IPS DF 6.9 (cell line): ENCODE measurements at regions not wholly inside any gene's neighbourhood (a gene's known extent, or its start where the extent isn't known, plus 50 kb on each side); places are given as distances from the start of the nearest gene placed in this dataset.

Experiments used
- DNase-seq: peaks from one replicate; pipeline ENCODE4 v3.0.0-alpha.2; 2013; ENCODE audit warnings: low read depth, low spot score
- H3K27ac ChIP-seq: one replicate; pipeline ENCODE4 v1.5.1; 2013; ENCODE audit warnings: low read length, control low read depth
- H3K27me3 ChIP-seq: 2 replicates; pipeline ENCODE4 v1.6.1; 2013; ENCODE audit warnings: mild to moderate bottlenecking, low read length; ENCODE audit not compliant: control insufficient read depth, insufficient read depth
- H3K36me3 ChIP-seq: 2 replicates; pipeline ENCODE4 v1.6.1; 2013; ENCODE audit warnings: low read length; ENCODE audit not compliant: control insufficient read depth, insufficient read depth
- H3K4me1 ChIP-seq: 2 replicates; pipeline ENCODE4 v1.6.1; 2013; ENCODE audit warnings: low read length; ENCODE audit not compliant: control insufficient read depth, insufficient read depth
- H3K4me3 ChIP-seq: 2 replicates; pipeline ENCODE4 v1.5.1; 2013; ENCODE audit warnings: mild to moderate bottlenecking, low read length
- H3K9me3 ChIP-seq: 2 replicates; pipeline ENCODE4 v1.6.1; 2013; ENCODE audit warnings: low read length, inconsistent platforms; ENCODE audit not compliant: control insufficient read depth, insufficient read depth
- WGBS: extraction: QIAGEN DNeasy Blood & Tissue Kit; methylation state at CpG from one replicate; pipeline ENCODE4 v1.1.7; 2013; ENCODE audit warnings: mixed read lengths, missing lambda C conversion rate; ENCODE audit not compliant: insufficient read length, insufficient coverage; 5-methylcytosine and 5-hydroxymethylcytosine counted together

DNA sequence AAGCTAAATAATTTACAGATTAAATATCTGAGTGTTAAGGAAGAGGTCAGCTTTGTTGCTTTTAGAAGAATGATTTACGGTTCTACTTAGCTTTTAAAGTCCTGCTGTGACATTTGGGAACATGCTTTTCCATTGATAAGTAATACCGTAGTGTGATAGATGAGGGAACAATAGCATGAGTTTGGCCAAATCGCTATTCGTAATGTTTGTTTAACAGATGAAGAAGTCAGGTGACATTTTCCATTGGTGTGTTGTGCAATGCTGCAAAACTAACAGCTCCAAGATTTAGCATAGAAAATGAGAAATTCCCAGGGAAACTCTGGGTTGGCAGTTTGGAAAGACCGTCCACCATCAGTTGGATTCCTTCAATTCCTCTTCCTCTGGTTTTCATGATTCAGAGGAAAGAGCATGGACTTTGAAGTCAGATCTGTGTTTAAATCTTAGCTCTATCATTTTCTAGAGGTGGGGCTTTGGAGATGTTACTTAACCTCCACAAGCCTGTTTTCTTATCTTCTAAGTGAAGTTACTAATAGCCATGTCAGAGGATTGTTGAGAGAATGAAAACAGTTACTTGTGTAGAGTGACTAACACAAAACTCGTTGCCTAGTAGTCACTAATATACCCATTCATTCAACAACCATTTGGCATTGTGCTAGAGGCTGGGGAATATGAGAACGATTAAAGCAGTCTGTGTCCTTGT lies 140.4 kb upstream of the BMPER start:
- no peak for DNase-seq
- Histone ChIP-seq H3K36me3 (no peaks in the 10 kb centered on the region), H3K27ac (no peak overlapping the region), H3K9me3 (no peaks in the 10 kb centered on the region), H3K27me3 (no peaks in the 10 kb centered on the region), H3K4me3 (no peak overlapping the region), H3K4me1 (no peaks in the 10 kb centered on the region; the same call in 1 of the 2 replicates)
- no CpG with 5 or more reads among the region's 7 CpGs for WGBS

DNA sequence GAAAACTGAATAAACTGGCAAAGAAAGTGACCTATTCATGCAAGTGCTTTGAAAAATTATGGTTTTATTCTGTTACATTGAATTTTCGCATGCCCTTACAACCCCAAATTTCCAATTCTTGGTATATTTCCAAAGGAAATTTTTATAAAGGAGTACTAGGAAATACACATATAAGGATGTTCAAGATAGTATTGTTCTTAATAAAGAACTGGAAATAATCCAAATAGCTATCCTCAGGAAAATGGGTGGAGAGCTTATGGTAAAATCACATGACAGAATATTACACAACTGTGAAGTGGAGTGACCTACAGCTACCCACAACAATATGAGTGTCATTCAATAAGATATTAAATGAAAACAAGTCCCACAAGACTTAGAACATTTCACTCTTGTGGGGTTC lies 138.9 kb upstream of the BMPER start:
- no peaks in the 10 kb centered on the region; the same call in 1 of the 2 replicates for H3K4me1 ChIP-seq
- no peak overlapping the region for H3K27ac ChIP-seq
- DNase-seq: no peak
- H3K9me3 ChIP-seq: no peaks in the 10 kb centered on the region
- H3K4me3 ChIP-seq: no peak overlapping the region
- no peaks in the 10 kb centered on the region for H3K27me3 ChIP-seq
- WGBS: no CpG with 5 or more reads among the region's 1 CpG
- H3K36me3 ChIP-seq: no peaks in the 10 kb centered on the region

DNA sequence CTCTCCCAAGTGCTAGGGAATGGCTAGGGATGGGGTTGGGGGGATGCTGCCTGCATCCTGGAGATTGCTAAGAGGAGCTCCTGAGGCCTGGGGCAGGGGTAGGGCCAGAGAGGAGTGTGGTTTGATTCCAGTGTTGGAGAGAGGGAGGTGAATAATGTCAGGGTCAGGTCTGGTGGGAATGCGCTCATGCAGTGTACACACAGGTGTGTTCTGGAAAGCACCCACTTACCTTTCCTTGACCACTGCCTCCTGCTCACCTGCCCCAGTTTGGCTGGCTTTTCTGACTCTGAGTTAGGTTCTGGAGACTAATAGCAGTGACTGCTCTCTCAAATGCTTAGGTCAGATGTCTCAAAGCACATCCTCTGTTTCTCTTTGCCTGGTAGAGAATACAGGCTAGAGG lies 135.4 kb upstream of the BMPER start:
- no peak for DNase-seq
- WGBS: no CpG with 5 or more reads among the region's 1 CpG
- Histone ChIP-seq H3K4me3 (no peak overlapping the region), H3K4me1 (no peaks in the 10 kb centered on the region), H3K9me3 (no peaks in the 10 kb centered on the region), H3K36me3 (no peaks in the 10 kb centered on the region), H3K27me3 (no peaks in the 10 kb centered on the region), H3K27ac (no peak overlapping the region)

DNA sequence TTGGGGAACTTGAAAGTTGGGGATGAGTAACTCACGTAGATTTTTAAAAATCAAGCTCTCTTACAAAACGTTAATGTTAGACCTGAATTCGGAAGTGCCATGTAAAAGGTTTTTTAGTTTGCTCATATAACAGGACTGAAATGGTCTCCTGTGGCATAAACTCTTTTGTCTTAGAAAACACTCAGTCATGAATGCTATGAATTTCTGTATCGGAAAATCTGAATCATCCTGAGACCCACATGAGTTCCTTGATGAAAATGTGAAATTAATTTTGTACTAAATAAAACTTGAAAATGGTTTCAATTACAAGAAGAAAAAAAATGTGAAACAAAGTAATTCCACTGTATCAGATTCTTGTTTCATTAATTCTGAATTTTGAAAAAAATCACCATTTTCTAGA lies 134.8 kb upstream of the BMPER start:
- H3K36me3 ChIP-seq: no peaks in the 10 kb centered on the region
- no peak overlapping the region for H3K4me3 ChIP-seq
- no peaks in the 10 kb centered on the region for H3K4me1 ChIP-seq
- WGBS: no CpG with 5 or more reads among the region's 4 CpGs
- H3K9me3 ChIP-seq: no peaks in the 10 kb centered on the region
- H3K27ac ChIP-seq: no peak overlapping the region
- DNase-seq: no peak
- H3K27me3 ChIP-seq: no peaks in the 10 kb centered on the region

DNA sequence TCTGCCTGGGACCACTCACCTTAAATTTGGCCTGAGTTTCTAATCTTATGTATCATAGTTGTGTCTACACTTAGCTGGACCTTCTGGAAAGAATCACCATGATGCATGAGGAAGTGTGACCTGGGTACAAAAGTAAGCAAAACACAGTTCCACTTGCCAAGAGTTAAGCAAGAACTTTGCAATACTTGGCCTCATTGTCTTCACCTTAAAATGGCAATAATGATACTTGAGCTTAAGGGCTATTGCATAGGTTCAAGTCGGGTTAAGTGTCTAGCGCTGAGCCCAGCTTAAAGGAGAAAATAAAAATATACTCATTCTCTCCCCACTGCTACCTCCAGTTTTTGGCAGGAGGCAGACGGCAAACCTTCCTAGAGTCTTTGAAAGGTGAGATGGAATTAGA lies 133.9 kb upstream of the BMPER start:
- no peaks in the 10 kb centered on the region for H3K36me3 ChIP-seq
- no peak overlapping the region for H3K27ac ChIP-seq
- no peaks in the 10 kb centered on the region for H3K9me3 ChIP-seq
- H3K27me3 ChIP-seq: no peaks in the 10 kb centered on the region
- H3K4me3 ChIP-seq: no peak overlapping the region
- WGBS: no CpG with 5 or more reads among the region's 3 CpGs
- no peaks in the 10 kb centered on the region for H3K4me1 ChIP-seq
- DNase-seq: no peak

DNA sequence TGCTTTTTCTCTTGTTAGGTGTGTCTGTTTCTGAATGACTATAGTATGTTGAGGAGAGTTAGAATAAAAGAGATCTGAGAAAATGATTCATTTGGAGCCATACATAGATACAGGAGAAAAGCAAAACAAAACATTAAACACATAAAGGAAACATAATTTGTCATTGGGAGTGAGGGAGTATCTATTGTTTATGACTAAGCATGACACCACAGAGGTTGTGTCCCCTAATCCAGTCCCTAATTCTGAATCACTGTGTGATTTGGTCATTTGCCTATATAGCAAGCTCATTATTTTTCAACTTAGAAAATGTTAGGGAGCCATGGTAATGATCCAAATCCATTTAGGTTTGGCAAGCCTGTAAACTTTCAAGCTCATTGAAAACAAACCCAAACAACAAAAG lies 132.3 kb upstream of the BMPER start:
- H3K4me3 ChIP-seq: no peak overlapping the region
- no peaks in the 10 kb centered on the region for H3K4me1 ChIP-seq
- H3K36me3 ChIP-seq: no peaks in the 10 kb centered on the region
- no peaks in the 10 kb centered on the region for H3K9me3 ChIP-seq
- H3K27me3 ChIP-seq: no peaks in the 10 kb centered on the region
- DNase-seq: no peak
- H3K27ac ChIP-seq: no peak overlapping the region

DNA sequence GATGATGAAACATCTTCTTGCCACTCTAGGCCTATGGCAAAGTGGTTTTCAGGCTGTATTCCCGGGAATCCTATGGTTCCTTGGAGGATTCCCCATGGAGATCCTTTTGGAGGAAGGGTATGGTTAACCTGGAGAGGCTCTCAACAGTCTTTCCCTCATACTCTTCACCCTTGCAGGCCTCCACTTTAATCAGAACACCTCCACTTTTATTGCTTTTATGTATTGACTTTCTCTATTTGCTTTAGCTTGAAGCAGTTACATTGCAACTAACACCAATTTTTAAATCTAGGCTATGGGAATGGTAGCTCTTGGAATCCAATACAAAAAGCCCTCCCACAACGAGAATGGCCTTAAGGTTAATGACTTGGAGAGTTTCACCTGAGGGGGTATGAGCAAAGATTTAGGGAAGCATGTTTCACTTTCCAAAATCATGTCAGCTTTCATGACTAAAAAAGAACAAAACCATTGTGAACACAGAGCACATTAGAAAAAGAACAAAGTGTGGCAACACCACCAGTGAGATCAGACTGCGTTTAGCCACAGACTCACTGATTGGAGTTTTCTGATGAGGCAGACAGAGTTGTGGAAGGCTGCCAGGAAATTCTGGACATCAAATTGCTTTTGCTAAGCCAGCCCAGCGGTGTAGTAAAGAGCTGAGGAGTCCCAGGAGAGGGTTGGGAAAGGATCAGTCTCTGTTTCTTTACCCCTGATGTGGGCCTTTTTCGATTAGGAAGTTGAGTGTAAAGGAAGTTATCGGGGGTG lies 130.4 kb upstream of the BMPER start:
- WGBS: no CpG with 5 or more reads among the region's 6 CpGs
- DNase-seq: no peak
- Histone ChIP-seq H3K27ac (no peak overlapping the region), H3K4me1 (0 out of 2 replicates have a peak, but pooled peaks cover 1% of the 10 kb centered on the region), H3K27me3 (no peaks in the 10 kb centered on the region), H3K4me3 (no peak overlapping the region), H3K36me3 (no peaks in the 10 kb centered on the region), H3K9me3 (no peaks in the 10 kb centered on the region)

DNA sequence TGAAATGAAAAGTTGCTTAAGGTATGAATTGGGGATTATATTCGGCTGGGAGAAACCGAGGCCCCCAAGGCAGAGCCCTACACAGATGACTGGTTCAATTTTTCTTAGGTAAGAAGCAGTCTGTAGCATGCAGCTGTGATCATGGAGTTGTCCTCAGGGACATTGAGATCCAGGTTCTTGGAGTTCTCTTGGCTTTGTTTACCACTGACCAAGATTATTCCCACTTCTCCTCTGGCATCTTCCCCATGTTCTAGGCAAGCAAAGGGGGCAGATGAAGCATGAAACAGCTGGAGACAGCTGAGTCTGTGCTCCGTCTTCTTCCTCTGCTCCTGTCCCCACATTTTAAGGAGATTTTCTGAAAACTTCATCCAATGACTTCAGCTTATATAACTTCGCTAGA lies 129.5 kb upstream of the BMPER start:
- no CpG with 5 or more reads among the region's 4 CpGs for WGBS
- Histone ChIP-seq H3K27me3 (no peaks in the 10 kb centered on the region), H3K27ac (no peak overlapping the region)

DNA sequence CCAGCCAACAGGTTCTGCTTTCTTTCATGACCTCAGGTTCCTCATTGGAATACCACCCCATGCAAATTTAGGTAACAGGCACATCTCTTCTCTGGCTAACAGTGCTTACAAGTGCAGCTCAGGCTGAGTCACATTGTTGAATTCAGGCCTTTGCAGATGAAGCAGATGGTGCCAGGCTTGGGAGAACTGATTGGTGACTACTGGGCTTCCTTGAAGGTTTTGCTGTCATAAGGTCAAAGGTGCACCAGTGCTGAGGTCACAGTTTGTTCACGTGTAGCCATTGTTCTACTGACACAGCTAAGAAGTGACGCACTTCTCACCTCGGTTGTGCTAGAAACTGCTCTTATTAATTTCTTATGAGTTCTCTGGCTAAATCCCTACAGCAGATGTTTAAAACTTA lies 128.6 kb upstream of the BMPER start:
- no CpG with 5 or more reads among the region's 3 CpGs for WGBS
- no peaks in the 10 kb centered on the region for H3K9me3 ChIP-seq
- no peaks in the 10 kb centered on the region for H3K36me3 ChIP-seq
- DNase-seq: no peak
- 0 out of 2 replicates have a peak, but pooled peaks cover 1% of the 10 kb centered on the region for H3K4me1 ChIP-seq
- H3K27me3 ChIP-seq: no peaks in the 10 kb centered on the region
- no peak overlapping the region for H3K4me3 ChIP-seq
- no peak overlapping the region for H3K27ac ChIP-seq

More for the DNA sequence above, 129.5 kb upstream of the BMPER start:
- DNase-seq: no peak
- no peaks in the 10 kb centered on the region for H3K36me3 ChIP-seq
- no peaks in the 10 kb centered on the region for H3K9me3 ChIP-seq
- H3K4me3 ChIP-seq: no peak overlapping the region
- 0 out of 2 replicates have a peak, but pooled peaks cover 1% of the 10 kb centered on the region for H3K4me1 ChIP-seq

DNA sequence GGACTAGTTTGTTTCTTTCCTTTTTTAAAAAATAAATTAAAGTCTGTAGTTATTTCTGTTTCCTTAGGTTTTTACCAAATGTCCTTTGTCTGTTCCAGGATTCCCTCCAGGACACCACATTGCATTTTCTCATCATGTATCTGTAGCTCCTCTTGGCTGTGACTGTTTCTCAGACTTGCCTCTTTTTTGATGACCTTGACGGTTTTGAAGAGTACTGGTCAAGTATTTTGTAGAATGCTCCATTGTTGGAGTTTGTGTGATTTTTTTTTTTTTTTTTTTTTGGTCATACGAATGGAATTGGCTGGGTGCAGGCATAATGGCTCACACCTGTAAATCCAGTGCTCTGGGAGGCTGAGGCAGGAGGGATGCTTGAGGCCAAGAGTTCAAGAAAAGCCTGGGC lies 127.1 kb upstream of the BMPER start:
- WGBS: no CpG with 5 or more reads among the region's 2 CpGs
- 0 out of 2 replicates have a peak, but pooled peaks cover 1% of the 10 kb centered on the region for H3K4me1 ChIP-seq
- no peaks in the 10 kb centered on the region for H3K27me3 ChIP-seq
- H3K9me3 ChIP-seq: no peaks in the 10 kb centered on the region
- H3K27ac ChIP-seq: no peak overlapping the region
- no peaks in the 10 kb centered on the region for H3K36me3 ChIP-seq
- DNase-seq: no peak
- no peak overlapping the region for H3K4me3 ChIP-seq
